Neural progenitor cell (in vitro differentiated cells): ENCODE measurements at regions not wholly inside any gene's neighbourhood (a gene's known extent, or its start where the extent isn't known, plus 50 kb on each side); places are given as distances from the start of the nearest gene placed in this dataset.

Experiments
- CTCF ChIP-seq: fragments of 200-600 bp; sonication (generic); IDR thresholded peaks from 2 replicates; pipeline ENCODE4 v1.5.1; 2017; ENCODE audit warnings: antibody characterized with exemption, mild to moderate bottlenecking
- EZH2phosphoT487 ChIP-seq: fragments of 200-600 bp; sonication (generic); IDR thresholded peaks from 2 replicates; pipeline ENCODE4 v1.6.1; 2017; ENCODE audit warnings: antibody characterized with exemption

GRCh38 chr9:87307848-87308247 lies 189.8 kb upstream of the DAPK1 start:
- TF ChIP-seq CTCF, result no peak
- TF ChIP-seq EZH2phosphoT487, result no peak
